22Rv1 (cell line): ENCODE measurements at regions not wholly inside any gene's neighbourhood (a gene's known extent, or its start where the extent isn't known, plus 50 kb on each side); places are given as distances from the start of the nearest gene placed in this dataset.

Source experiments
- H3K27ac ChIP-seq: fragments of 450-650 bp; 2 replicates; pipeline ENCODE4 v1.5.1; 2017
- ZFX ChIP-seq: fragments of 450-650 bp; IDR thresholded peaks from 2 replicates; pipeline ENCODE4 v1.6.1; 2017; ENCODE audit warnings: antibody characterized with exemption, borderline replicate concordance
- TF ChIP-seq, protein P1 (sequence below): fragments of 450-650 bp; IDR thresholded peaks from 2 replicates; pipeline ENCODE4 v1.5.1; 2017; ENCODE audit warnings: mild to moderate bottlenecking

DNA sequence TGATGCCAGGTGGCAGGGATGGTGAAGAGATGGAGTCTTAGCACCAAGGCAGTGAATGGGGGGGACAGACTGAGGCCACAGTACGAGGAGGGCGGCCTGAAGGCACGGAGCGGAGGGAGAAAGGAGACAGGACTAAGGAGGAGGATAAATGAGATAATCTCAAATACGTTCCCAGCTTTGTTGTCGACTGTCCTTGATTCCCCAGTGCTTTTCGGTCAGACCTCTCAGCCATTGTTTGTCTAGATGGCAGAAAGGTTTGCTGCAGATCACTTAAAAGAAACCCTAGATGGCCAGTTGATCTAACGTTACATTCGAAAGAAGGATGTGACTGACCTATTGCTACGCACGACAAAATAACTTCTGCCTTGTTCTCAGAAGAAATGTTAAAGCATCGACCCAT is 479.0 kb downstream of the GATA3 start:
- no peak overlapping the region for H3K27ac ChIP-seq
- TF ChIP-seq, protein P1, sequence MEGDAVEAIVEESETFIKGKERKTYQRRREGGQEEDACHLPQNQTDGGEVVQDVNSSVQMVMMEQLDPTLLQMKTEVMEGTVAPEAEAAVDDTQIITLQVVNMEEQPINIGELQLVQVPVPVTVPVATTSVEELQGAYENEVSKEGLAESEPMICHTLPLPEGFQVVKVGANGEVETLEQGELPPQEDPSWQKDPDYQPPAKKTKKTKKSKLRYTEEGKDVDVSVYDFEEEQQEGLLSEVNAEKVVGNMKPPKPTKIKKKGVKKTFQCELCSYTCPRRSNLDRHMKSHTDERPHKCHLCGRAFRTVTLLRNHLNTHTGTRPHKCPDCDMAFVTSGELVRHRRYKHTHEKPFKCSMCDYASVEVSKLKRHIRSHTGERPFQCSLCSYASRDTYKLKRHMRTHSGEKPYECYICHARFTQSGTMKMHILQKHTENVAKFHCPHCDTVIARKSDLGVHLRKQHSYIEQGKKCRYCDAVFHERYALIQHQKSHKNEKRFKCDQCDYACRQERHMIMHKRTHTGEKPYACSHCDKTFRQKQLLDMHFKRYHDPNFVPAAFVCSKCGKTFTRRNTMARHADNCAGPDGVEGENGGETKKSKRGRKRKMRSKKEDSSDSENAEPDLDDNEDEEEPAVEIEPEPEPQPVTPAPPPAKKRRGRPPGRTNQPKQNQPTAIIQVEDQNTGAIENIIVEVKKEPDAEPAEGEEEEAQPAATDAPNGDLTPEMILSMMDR: no peak
- no peak for TF ChIP-seq ZFX

DNA sequence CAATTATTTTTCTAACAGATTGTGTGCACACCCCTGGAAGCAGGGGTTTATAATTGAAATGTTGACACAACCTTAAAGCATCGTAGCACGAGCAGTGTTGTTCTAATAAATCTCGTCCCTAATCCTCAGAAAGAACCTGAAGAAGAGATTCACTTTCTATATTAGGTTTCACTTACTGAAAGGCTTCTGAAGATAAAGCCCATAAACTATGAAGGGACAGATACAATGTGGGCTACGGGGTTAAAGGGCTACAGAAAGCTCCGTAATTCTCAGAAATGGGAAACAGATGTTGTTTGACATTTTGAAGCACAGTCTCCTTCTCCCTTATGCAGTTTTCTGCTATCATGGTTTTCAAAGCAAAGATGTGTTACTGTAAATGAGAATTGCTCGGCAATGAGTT is 479.6 kb downstream of the GATA3 start:
- TF ChIP-seq, protein P1: no peak
- TF ChIP-seq ZFX: no peak
- no peak overlapping the region for H3K27ac ChIP-seq

DNA sequence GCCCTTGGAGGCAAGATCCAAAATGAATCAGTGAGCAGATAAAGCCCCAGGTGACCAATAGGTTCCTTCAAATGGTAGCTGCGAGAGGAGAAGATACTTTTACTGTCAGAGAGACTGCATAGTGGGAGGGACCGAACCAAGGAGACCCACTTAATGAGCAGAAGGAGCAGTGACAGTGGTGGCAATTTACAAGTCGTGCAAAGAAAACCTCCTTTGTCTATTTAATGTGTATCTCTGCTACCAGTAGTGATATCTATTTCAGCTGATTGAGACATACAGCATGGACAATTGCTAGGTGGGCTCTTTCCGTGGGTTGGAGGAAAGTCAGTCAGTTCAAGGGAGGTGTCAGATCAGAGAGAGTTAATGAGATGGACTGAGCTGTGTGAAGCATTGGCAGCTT is 480.4 kb downstream of the GATA3 start:
- TF ChIP-seq ZFX: no peak
- TF ChIP-seq, protein P1: no peak
- no peak overlapping the region for H3K27ac ChIP-seq

DNA sequence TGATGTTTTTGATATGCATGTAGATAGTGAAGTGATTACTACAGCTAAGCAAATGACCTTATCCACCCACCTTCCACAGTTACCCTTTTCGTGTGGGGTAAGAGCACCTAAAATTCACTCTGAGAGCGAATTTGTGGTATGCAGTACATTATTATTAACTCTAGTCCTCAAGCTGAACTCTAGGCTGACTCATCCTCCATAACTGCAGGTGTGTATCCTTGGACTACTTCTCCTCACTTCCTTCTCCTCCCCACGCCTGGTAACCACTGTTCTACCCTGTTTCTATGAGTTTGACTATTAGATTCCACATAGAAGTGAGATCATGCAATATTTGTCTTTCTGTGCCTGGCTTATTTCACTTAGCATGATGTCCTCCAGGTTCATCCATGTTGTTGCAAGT is 484.6 kb downstream of the GATA3 start:
- no peak for TF ChIP-seq ZFX
- no peak overlapping the region for H3K27ac ChIP-seq

DNA sequence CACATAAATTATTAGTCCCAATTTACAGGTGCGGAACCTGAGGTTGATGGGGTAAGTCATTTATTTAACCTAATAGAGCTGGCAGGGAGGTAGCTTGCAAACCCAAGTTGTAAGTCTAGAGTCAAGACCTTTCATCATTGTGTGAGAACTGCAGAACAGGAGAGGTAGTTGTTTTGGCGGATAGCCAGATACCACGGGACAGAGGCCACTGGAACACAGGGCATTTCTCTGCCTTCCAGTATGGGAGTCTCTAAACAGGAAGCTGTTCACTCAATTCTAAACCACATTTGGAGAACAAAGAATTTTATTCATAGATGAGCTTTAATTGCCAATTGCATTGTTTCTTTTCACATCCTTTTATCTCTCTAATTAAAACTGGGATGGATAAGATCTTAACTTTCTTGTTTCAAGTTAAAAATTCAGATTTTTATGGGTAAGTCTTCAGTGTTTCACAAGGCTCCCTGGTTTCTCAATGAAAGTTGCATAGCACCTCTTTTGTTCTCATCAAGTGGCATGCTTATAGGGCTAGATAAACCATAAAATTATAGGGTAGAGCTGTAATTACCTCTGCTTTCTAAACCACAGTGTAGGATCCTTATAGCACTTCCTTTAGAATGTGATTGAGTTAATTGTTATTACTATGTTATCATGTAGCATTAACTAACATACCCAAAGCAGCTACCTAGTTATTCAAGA is 489.0 kb downstream of the GATA3 start:
- H3K27ac ChIP-seq: peak overlapping the region; percentile 5; the same call in 1 of the 2 replicates
- no peak for TF ChIP-seq ZFX
- TF ChIP-seq, protein P1: no peak

DNA sequence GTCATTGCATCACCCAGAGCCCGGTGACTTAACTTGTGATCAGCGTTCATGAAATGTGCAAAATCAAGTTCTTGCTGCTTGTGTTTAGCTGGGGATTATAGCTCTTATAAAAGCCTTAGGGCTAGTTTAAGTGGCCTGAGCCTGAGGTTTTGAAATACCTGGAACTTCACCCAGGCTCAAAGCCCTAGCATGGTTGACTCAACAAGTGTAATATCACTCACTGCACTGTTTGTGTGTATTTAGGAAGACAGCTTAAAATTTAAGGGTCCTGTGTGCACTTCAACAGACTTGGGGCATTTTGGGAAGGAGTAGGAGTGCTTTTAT is 489.5 kb downstream of the GATA3 start:
- peak overlapping the region; percentile 5; the same call in 1 of the 2 replicates for H3K27ac ChIP-seq
- TF ChIP-seq, protein P1: no peak
- no peak for TF ChIP-seq ZFX

DNA sequence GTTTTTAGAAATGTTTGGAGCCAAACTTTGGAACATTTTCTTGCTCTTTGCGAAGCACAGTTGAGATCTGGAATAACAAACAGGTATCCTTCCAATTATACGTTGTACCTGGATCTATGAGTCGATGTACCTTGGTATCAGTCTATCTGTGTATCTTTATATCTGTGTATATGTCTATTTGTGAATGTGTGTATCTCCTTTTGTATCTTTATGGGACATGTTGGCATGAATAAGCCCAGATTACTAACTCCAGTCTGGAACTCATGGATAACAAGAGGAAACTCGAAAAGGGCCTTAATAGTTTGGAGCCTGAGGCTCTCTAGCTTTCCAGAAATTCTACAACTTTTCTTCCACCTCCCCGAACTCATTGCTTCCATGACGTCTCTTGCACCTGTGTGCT is 490.0 kb downstream of the GATA3 start:
- TF ChIP-seq, protein P1: no peak
- TF ChIP-seq ZFX: no peak
- H3K27ac ChIP-seq: peak overlapping the region; percentile 5; the same call in 1 of the 2 replicates

DNA sequence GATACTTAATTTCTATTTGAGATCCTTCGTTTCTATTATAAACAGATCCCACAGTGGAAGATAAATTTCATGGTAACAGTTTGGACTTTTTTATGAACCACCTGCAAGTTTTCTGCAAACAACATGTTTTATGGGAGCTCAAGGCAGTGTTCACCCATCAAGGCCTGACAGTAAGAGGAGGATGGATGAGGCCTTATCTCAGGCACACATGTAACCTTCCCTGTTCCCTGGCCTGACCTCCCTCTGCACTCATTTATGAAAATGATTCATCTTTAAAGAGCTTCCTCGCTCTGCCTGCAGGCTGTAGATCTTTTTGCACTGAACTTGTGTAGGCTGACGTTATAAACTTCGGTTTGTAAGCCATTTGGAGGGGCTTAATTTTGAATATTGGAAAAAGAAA is 500.1 kb downstream of the GATA3 start:
- TF ChIP-seq, protein P1: no peak
- no peak for TF ChIP-seq ZFX
- H3K27ac ChIP-seq: no peak overlapping the region
